ENCODE measurements at regions not wholly inside any gene's neighbourhood (a gene's known extent, or its start where the extent isn't known, plus 50 kb on each side); places are given as distances from the start of the nearest gene placed in this dataset.

GRCh38 chr16:65998443-65998842 is 368.0 kb upstream of the CDH5 start (continued):
- TF ChIP-seq MAX (IDR thresholded peaks at IDR 0.05) (no peak), CBX3 (IDR thresholded peaks at IDR 0.05; ENCODE audit: low read depth) (no peak), JUND (IDR thresholded peaks at IDR 0.05) (no peak), SP1 (IDR thresholded peaks at IDR 0.05; ENCODE audit: low read depth) (no peak)

- intact Hi-C loops (cut with micrococcal nuclease): no loop called here
- Histone ChIP-seq H3K36me3 (ENCODE audit: control insufficient read depth in 1 of 2, insufficient read depth in 2 of 2, low read length in 2 of 2) (no peaks in the 10 kb centered on the region), H4K20me1 (ENCODE audit: insufficient read depth) (no peaks in the 10 kb centered on the region), H3K9ac (ENCODE audit: low read length) (no peak overlapping the region), H3K9me3 (ENCODE audit: control insufficient read depth in 1 of 2, insufficient read depth in 1 of 2, low read depth in 1 of 2, low read length in 2 of 2) (no peaks in the 10 kb centered on the region), H3K79me2 (ENCODE audit: insufficient read depth, low read length) (no peaks in the 10 kb centered on the region), H3K27ac (ENCODE audit: low read depth, low read length) (no peak overlapping the region), H3K4me2 (ENCODE audit: low read length) (no peak overlapping the region), H3K4me1 (ENCODE audit: control insufficient read depth in 1 of 2, insufficient read depth in 2 of 2, low read length in 2 of 2) (no peaks in the 10 kb centered on the region), H3K27me3 (ENCODE audit: insufficient read depth, low read length) (peaks cover 33% of the 10 kb centered on the region), H3K9me2 (ENCODE audit: insufficient read depth) (no peaks in the 10 kb centered on the region), H2AFZ (ENCODE audit: low read depth, low read length, poor library complexity, severe bottlenecking) (no peak overlapping the region), H3K4me3 (replicated peaks in 1 of 2; ENCODE audit: low read depth in 1 of 2, low read length in 2 of 2) (no peak overlapping the region)
- POLR2A ChIA-PET: no interaction called here
- BruUV-seq (replicated peaks): no TSS peak
- TF ChIP-seq FOSL1 (IDR thresholded peaks at IDR 0.05; ENCODE audit: low read depth): no peak
- TF ChIP-seq JUND (IDR thresholded peaks at IDR 0.05): no peak
- TF ChIP-seq POLR2AphosphoS5 (IDR thresholded peaks at IDR 0.05; ENCODE audit: low read depth, low read length): no peak
- TF ChIP-seq CBX3 (IDR thresholded peaks at IDR 0.05; ENCODE audit: low read depth): no peak
- no peak for TF ChIP-seq EZH2 (IDR thresholded peaks at IDR 0.05)
- no peak for TF ChIP-seq REST (IDR thresholded peaks at IDR 0.05; ENCODE audit: low read depth)
- TF ChIP-seq SIN3A (IDR thresholded peaks at IDR 0.05; ENCODE audit: low read depth): no peak
- no peak for TF ChIP-seq MAX (IDR thresholded peaks at IDR 0.05)
- TF ChIP-seq CEBPB (IDR thresholded peaks at IDR 0.05; ENCODE audit: low read depth): no peak
- no peak for TF ChIP-seq ELF1 (IDR thresholded peaks at IDR 0.05; ENCODE audit: borderline replicate concordance, low read depth)
- no peak for TF ChIP-seq SP1 (IDR thresholded peaks at IDR 0.05; ENCODE audit: low read depth)
- no peak for TF ChIP-seq YY1 (IDR thresholded peaks at IDR 0.05; ENCODE audit: extremely low read depth, insufficient replicate concordance, low read depth, low read length)
- no peak for TF ChIP-seq SRF (IDR thresholded peaks at IDR 0.05; ENCODE audit: low read depth)
- TF ChIP-seq TCF7L2 (IDR thresholded peaks at IDR 0.05; ENCODE audit: borderline replicate concordance, extremely low read depth, insufficient read depth, insufficient read length): no peak
- no peak for TF ChIP-seq ZFX (IDR thresholded peaks at IDR 0.05)
- TF ChIP-seq RAD21 (IDR thresholded peaks at IDR 0.05; ENCODE audit: low read depth): no peak
- ATAC-seq: no peak
- RAD21 ChIA-PET (ENCODE audit: low non-redundant PET in 1 of 2, low total read pairs in 2 of 2, uncharacterized antibody in 2 of 2, unreplicated experiment in 2 of 2): no interaction called here
- no peak for DNase-seq (ENCODE audit: low read depth, low spot score)
- CTCF ChIA-PET: no interaction called here
Measured at GRCh38 chr16:65994291-65994690, 372.2 kb upstream of the CDH5 start.
